ENCODE measurements at regions not wholly inside any gene's neighbourhood (a gene's known extent, or its start where the extent isn't known, plus 50 kb on each side); places are given as distances from the start of the nearest gene placed in this dataset.
A peak's percentile ranks its signal among the peaks of the same experiment; 100 is the strongest.
"Not testable (repeated sequence)": the region's sequence is repeated elsewhere in the genome, so short reads cannot be mapped to it uniquely, and the experiment has no call there.

GRCh38 chr1:217138173-217138765 lies 415.0 kb upstream of the ESRRG start:
- no peak for DNase-seq (ENCODE audit: low spot score)

- no peak for DNase-seq (ENCODE audit: low spot score)
Measured at GRCh38 chr1:217137210-217137881, 414.1 kb upstream of the ESRRG start.

GRCh38 chr1:217136895-217137205 lies 413.6 kb upstream of the ESRRG start:
- DNase-seq (ENCODE audit: low spot score): no peak

- DNase-seq (ENCODE audit: low spot score): no peak
Measured at GRCh38 chr1:217135987-217136894, 413.0 kb upstream of the ESRRG start.

GRCh38 chr1:217135569-217135915 lies 412.3 kb upstream of the ESRRG start:
- no peak for DNase-seq (ENCODE audit: low spot score)

- peak; percentile 4 for DNase-seq (ENCODE audit: low spot score)
Measured at GRCh38 chr1:217134857-217135568, 411.8 kb upstream of the ESRRG start.

GRCh38 chr1:217133958-217134856 lies 411.0 kb upstream of the ESRRG start:
- no peak for DNase-seq (ENCODE audit: low spot score)

- DNase-seq (ENCODE audit: low spot score): no peak
Measured at GRCh38 chr1:217133092-217133491, 409.9 kb upstream of the ESRRG start.

GRCh38 chr1:217123340-217123739 lies 400.1 kb upstream of the ESRRG start:
- not testable (repeated sequence) for DNase-seq (ENCODE audit: low spot score)

- DNase-seq (ENCODE audit: low spot score): no peak
Measured at GRCh38 chr1:217117973-217118465, 394.8 kb upstream of the ESRRG start.

GRCh38 chr1:217115404-217116380 lies 392.5 kb upstream of the ESRRG start:
- no peak for DNase-seq (ENCODE audit: low spot score)

- DNase-seq (ENCODE audit: low spot score): no peak
Measured at GRCh38 chr1:217109928-217110327, 386.7 kb upstream of the ESRRG start.

GRCh38 chr1:217106231-217106901 lies 383.1 kb upstream of the ESRRG start:
- DNase-seq (ENCODE audit: low spot score): no peak

GRCh38 chr1:217105437-217105836 lies 382.2 kb upstream of the ESRRG start:
- DNase-seq (ENCODE audit: low spot score): no peak

GRCh38 chr1:217097819-217098218 lies 374.6 kb upstream of the ESRRG start:
- DNase-seq (ENCODE audit: low spot score): no peak

GRCh38 chr1:217096200-217096599 lies 373.0 kb upstream of the ESRRG start:
- no peak for DNase-seq (ENCODE audit: low spot score)

- no peak for DNase-seq (ENCODE audit: low spot score)
Measured at GRCh38 chr1:217095050-217095622, 371.9 kb upstream of the ESRRG start.

- DNase-seq (ENCODE audit: low spot score): peak; percentile 15
Measured at GRCh38 chr1:217091561-217091960, 368.3 kb upstream of the ESRRG start.
